OCI-M2 (cell line): ENCODE measurements at regions not wholly inside any gene's neighbourhood (a gene's known extent, or its start where the extent isn't known, plus 50 kb on each side); places are given as distances from the start of the nearest gene placed in this dataset.

Experiments
- DNase-seq: peaks from one replicate; lab custom pipeline; 2025; ENCODE audit not compliant: unreplicated experiment; lab: John Stamatoyannopoulos, UW

GRCh38 chr3:46146548-46146947, 61.6 kb downstream of the CCR1 start:
- DNase-seq, result no peak

DNA sequence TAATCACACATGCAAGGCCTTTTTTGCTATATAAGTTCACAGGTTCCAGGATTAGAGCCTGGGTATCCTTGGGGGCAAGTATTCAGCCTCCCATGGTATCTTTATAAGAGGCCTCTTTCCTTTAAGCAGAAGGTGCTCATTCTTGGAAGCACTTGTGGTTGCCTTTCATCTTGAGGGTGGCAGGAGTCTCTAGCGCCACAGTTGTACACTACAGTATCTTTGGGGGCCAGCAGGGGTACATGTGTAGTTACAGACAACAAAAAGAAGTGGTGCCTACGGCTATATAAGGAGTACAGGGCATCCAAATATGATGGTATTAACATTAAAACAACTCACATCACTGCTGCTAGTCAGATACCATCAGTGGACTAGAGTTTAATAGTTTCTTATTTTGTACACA, 62.1 kb downstream of the CCR1 start:
- no peak for DNase-seq

DNA sequence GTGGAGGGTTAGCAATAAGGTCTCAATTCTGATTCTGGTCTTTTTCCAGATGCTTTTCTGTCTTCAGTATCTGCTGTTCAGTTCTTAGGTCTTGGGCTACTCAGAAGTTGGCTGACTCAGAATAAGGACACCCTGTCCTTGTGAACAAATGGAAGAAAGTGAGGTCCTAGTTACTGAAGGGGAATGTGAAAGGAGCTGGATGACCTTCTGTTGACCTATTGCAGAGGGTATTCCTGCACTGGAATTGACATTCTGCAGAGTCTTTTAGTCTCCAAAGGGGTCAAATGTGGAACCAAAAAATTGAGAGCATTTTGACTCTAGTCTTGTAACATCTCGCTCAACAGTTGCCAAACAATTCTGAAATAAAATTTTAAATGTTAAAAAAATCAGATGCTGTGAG, 63.0 kb downstream of the CCR1 start:
- DNase-seq, result no peak

GRCh38 chr3:46143951-46144473, 64.1 kb downstream of the CCR1 start:
- DNase-seq, result no peak

DNA sequence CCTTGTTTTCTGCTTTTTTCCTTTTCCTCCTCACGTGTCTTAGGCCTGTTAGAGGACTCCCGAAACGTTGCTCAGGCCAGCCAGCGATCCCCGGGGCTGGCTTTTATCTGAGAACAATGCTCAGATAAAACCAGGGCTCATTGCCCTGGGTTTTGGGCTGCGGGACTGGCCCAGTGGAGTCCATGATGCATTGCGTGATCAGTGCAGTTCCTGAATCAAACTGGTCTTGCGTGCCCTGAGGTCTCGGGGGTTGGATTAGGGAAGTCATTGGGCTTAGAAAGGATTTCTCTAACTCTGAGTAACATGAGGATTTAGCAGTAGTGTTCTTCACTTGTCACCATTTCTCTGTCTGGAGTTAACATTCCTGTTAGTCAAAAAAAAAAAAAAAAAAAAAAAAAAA, 66.3 kb downstream of the CCR1 start:
- no peak for DNase-seq

GRCh38 chr3:46138581-46138980, 69.5 kb downstream of the CCR1 start:
- no peak for DNase-seq

DNA sequence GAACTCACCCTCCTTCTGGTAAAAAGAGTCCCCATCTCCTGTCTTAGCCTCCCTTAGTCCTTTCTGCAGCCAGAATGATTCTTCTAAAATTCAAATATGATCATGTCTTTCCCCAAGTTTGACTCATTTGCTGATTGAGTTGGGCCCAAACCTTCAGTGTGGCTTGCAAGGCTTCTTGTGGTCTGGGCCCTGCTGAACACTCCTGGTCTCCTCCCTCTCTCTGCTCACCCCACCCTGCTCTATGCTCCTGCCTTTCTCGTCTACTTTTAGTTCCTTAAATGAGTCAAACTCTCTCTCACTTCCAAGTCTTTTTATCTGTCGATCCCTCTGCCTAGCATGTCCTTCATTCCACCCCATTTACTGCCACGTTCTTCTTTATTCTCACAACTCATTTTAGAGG, 72.6 kb downstream of the CCR1 start:
- no peak for DNase-seq

DNA sequence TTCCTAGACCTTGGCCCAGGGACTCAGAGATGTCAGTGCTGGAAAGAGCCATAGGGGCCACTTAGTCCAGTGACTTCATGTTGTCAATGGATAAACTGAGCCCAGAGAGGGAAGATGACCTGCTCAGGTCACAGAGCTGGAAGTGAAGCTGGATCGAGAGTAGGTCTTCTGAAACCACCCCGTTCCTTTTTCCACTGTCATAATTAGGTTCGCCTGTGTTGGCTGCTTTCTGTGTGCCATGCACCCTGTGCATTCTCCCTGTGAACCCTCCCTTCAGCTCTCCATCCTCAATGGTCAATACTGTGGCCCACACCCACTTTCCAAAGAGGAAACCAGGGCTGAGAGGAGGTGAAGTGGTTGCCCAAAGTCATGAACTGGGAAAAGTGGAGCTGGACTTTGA, 74.8 kb downstream of the CCR1 start:
- no peak for DNase-seq

GRCh38 chr3:46132565-46132964, 75.5 kb downstream of the CCR1 start:
- DNase-seq, result no peak

- no peak for DNase-seq
Measured at GRCh38 chr3:46131884-46132450, 76.1 kb downstream of the CCR1 start.

DNA sequence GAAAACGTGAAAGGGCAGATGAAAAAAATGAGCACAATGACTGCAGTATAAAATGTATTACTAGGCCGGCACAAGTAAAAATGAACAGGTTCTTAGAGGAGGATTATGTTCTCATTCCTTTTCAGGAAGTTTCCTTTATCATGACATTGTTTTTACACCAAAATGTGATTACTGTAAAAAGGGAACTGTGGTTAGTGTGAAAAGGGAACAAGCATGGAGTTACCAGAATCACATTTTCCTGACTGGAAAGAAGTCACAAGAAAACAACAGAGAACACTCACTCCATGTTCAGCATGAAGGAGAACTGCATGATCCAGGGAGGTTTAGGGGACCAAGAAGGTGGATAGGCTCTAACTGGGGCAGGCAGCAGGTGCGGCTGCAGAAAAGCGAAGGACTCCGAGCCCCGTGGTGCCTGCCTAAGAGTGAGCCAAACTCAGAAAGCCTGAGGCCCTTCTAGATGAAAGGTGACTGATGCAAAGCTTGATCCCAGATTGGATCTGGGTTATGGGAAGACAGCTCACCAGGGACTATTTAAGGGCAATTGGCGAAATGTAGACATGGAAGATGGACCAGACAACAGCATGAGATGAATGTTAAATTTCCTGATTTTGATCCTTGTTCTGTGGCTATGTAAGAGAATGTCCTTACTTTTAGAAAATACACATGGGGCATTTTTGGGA, 77.3 kb downstream of the CCR1 start:
- DNase-seq, result no peak

- no peak for DNase-seq
Measured at GRCh38 chr3:46129588-46130272, 78.4 kb downstream of the CCR1 start.

- no peak for DNase-seq
Measured at GRCh38 chr3:46127503-46127902, 80.6 kb downstream of the CCR1 start.

DNA sequence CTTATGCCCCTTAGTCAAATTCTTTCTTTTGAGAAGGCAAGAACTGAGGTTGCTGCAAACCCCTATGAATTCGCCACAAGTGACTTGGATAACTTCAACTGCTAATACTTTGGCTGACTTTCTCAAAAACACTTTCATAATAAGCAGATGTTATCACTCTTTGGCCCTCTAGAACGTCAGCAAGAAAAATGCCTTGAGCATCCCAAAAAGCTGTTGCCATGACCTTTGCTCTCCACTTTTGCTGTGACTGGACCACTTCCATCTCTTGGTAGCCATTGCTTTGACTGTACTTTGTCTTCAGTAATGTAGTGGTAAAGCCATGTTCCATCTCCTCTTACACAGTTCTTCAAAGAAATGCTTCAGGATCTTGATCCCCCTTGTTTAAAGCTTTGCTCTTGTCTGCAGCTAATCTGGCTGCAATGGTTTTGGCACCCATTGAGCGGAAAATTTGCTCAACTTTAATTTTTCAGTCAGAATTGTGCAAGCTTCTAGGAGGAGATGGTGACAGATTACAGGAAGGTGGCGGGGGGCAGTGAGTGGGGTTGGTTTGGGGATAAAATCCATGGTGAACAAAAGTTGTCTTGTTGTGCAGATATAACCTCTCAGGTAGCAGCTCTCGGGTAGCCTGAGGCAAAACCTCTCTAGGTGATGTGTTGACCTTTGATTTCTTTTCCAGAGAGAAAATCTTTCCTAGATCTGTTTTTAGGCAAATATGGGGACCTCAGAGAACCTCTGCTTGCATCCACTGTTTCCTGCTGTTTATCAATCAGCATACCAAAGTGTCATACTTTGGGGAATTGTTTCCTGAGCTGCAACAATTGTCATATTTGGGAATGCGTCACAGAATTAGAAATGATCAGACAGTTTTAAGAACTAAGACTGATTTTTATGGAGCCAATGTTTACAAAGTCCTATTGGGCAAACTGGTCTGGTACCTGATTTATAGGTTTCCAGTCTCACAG, 83.6 kb downstream of the CCR1 start:
- no peak for DNase-seq

GRCh38 chr3:46123646-46124045, 84.5 kb downstream of the CCR1 start:
- DNase-seq, result no peak

DNA sequence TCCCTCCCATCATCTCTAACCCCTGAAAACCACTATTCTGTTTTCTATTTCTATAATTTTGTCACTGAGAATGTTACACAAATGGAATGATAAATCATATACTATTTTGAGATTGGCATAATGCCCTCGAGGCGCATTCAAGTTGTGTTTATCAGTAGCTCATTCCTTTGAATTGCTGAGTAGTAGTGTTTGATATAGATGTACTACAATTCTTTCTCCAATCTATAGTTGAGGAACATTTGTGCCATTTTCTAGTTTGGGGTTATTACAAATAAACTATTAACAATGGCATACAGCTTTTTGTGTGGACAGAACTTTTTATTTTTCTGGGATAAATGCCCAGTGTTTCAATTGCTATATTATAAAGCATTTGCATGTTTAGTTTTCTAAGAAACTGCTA, 86.0 kb downstream of the CCR1 start:
- DNase-seq, result no peak

GRCh38 chr3:46120983-46121382, 87.1 kb downstream of the CCR1 start:
- DNase-seq, result no peak

DNA sequence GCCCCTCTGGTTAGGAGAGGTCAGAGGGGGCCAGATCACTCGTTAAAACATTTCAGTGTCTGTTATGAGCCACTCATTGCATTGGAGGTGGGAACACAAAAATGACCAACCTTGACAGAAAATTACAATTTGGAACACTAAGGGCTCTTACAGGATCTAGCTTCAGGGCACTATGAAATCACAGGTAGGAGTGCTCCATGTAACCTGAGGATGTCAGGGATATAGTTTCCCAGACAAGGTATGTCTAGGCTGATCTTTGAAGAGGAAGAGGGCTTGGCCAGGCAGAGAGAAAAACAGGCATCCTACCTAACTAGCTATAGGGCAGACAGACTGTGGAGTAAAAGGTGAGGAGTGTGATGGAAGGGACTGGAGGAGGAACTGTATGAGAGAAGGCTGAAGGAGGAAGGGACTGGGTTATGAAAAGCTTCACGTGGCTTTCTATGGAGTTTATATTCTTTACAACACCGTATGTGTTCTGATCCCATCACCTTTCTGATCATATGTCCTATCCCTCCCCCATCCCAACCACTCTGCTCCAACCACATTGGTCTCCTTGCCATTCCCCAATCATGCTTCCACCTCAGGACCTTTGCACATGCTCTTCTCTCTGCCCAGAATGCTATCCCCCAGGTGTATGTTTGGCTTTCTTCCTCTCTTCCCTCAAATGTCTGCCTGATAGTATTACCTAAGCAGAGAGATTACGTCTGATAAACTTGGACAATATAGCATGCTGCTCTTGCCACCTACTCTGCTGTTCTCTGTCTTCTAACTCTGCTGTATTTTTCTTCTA, 88.2 kb downstream of the CCR1 start:
- DNase-seq, result no peak

DNA sequence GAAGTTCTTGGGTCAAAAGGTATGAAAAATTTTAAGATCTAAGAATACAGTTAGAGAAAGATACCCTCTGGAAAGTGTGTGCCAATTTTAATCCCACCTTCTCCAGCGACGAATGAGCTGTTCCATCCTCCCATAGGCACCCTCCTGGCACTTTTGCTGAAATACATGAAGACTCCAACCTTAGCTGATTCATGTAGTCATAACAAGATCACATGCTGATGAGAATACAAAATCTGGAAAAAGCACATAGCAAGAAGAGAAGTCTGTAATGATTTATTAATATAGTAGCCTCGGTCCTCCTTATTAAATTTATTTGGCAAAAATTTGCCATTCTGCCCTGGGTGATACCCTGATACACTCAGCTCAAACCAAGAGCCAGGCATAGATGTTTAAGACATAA, 88.9 kb downstream of the CCR1 start:
- DNase-seq, result no peak

- DNase-seq, result no peak
Measured at GRCh38 chr3:46116996-46117395, 89.7 kb upstream of the XCR1 start.
